ENCODE measurements at regions not wholly inside any gene's neighbourhood (a gene's known extent, or its start where the extent isn't known, plus 50 kb on each side); places are given as distances from the start of the nearest gene placed in this dataset.

- Histone ChIP-seq H3K27ac (ENCODE audit: control insufficient read depth, insufficient read depth) (no peak overlapping the region), H3K9ac (ENCODE audit: control insufficient read depth, insufficient read depth, low read length) (no peak overlapping the region), H3K27me3 (replicated peaks in 1 of 2; ENCODE audit: control insufficient read depth in 2 of 2, insufficient read depth in 2 of 2, low read length in 1 of 2) (no peaks in the 10 kb centered on the region), H3K4me3 (no peak overlapping the region), H2AFZ (ENCODE audit: control insufficient read depth, low read depth, low read length) (no peak overlapping the region), H3K9me3 (replicated peaks; ENCODE audit: control insufficient read depth, insufficient read depth, low read length) (no peaks in the 10 kb centered on the region), H3K36me3 (ENCODE audit: control insufficient read depth in 2 of 2, insufficient read depth in 2 of 2, low read length in 1 of 2) (no peaks in the 10 kb centered on the region), H3K4me2 (ENCODE audit: control insufficient read depth, insufficient read depth) (no peak overlapping the region), H3K79me2 (ENCODE audit: control insufficient read depth, insufficient read depth, low read length) (no peaks in the 10 kb centered on the region), H3K4me1 (ENCODE audit: control insufficient read depth, insufficient read depth, low read length) (no peaks in the 10 kb centered on the region), H4K20me1 (ENCODE audit: control insufficient read depth, insufficient read depth) (no peaks in the 10 kb centered on the region)
- 7% methylated on average over 1 of the region's 1 CpG for WGBS (ENCODE audit: insufficient coverage, insufficient replicate concordance, low lambda C conversion rate, missing lambda C conversion rate)
- FAIRE-seq (no peak), ATAC-seq (peak; percentile 46), DNase-seq (ENCODE audit: low read depth, low spot score) (no peak)
- no TSS peak for BruUV-seq (replicated peaks)
- intact Hi-C loops (cut with micrococcal nuclease; ENCODE audit: unreplicated experiment) = no loop called here
- RAD21 ChIA-PET (ENCODE audit: unreplicated experiment) = no interaction called here
- TF ChIP-seq ATF7 (IDR thresholded peaks at IDR 0.05; ENCODE audit: low read depth) = no peak
- no peak for TF ChIP-seq TBL1XR1 (IDR thresholded peaks at IDR 0.05; ENCODE audit: low read depth, low read length)
- no peak for TF ChIP-seq RELA (IDR thresholded peaks at IDR 0.05; ENCODE audit: borderline replicate concordance, partially characterized antibody)
- peak; percentile 45 for TF ChIP-seq PKNOX1 (IDR thresholded peaks at IDR 0.05)
- peak; percentile 19; the same call in 1 of the 2 replicates for TF ChIP-seq RUNX3 (IDR thresholded peaks at IDR 0.05; ENCODE audit: low read length)
- TF ChIP-seq, protein P1, sequence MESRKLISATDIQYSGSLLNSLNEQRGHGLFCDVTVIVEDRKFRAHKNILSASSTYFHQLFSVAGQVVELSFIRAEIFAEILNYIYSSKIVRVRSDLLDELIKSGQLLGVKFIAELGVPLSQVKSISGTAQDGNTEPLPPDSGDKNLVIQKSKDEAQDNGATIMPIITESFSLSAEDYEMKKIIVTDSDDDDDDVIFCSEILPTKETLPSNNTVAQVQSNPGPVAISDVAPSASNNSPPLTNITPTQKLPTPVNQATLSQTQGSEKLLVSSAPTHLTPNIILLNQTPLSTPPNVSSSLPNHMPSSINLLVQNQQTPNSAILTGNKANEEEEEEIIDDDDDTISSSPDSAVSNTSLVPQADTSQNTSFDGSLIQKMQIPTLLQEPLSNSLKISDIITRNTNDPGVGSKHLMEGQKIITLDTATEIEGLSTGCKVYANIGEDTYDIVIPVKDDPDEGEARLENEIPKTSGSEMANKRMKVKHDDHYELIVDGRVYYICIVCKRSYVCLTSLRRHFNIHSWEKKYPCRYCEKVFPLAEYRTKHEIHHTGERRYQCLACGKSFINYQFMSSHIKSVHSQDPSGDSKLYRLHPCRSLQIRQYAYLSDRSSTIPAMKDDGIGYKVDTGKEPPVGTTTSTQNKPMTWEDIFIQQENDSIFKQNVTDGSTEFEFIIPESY (IDR thresholded peaks at IDR 0.05) = no peak
- TF ChIP-seq SKIL (IDR thresholded peaks at IDR 0.05; ENCODE audit: low read depth, poor library complexity, severe bottlenecking) = no peak
- no peak for TF ChIP-seq BACH1 (IDR thresholded peaks at IDR 0.05; ENCODE audit: borderline replicate concordance)
- POLR2A ChIA-PET = no interaction called here
- in situ Hi-C loops (cut with MboI) = no loop called here
- CTCF ChIA-PET = no interaction called here
- SMC1A ChIA-PET (ENCODE audit: uncharacterized antibody, unreplicated experiment) = interaction anchor here (1.1 kb wide), 1 partner anchor 12 kb away, joined by 3 read pairs; no protein-coding TSS in a partner anchor
Observed at GRCh38 chr1:57550092-57550491, 126.2 kb upstream of the DAB1 start.

All from GM12878 (cell line).